Liver (tissue), 8 donors: ENCODE measurements at regions not wholly inside any gene's neighbourhood (a gene's known extent, or its start where the extent isn't known, plus 50 kb on each side); places are given as distances from the start of the nearest gene placed in this dataset.

Source experiments
- DNase-seq: peaks from one replicate; pipeline ENCODE4 v3.0.0-alpha.2; 2017; ENCODE audit warnings: low spot score
- H3K27ac ChIP-seq, 2 donors: one replicate each; pipeline ENCODE4 v1.7.0; 2013; ENCODE audit warnings: inconsistent platforms in 2 of 2, low read length in 2 of 2, control low read depth in 1 of 2, low read depth in 1 of 2, mild to moderate bottlenecking in 1 of 2
- H3K27me3 ChIP-seq, 4 donors: one replicate each; pipeline versions ENCODE4 v1.6.1 to v1.7.0; 2013; ENCODE audit warnings: low read length in 3 of 4, inconsistent platforms in 1 of 4, mild to moderate bottlenecking in 1 of 4, moderate library complexity in 1 of 4; ENCODE audit not compliant: control insufficient read depth in 4 of 4, insufficient read depth in 4 of 4
- H3K36me3 ChIP-seq, 4 donors: one replicate each; pipeline versions ENCODE4 v1.6.1 to v1.7.0; 2013; ENCODE audit warnings: low read length in 3 of 4, mild to moderate bottlenecking in 3 of 4, low read depth in 1 of 4, moderate library complexity in 1 of 4; ENCODE audit not compliant: control insufficient read depth in 4 of 4, insufficient read depth in 3 of 4
- H3K4me1 ChIP-seq, 4 donors: one replicate each; pipeline versions ENCODE4 v1.6.1 to v1.7.0; 2013; ENCODE audit warnings: low read length in 3 of 4, mild to moderate bottlenecking in 3 of 4, moderate library complexity in 1 of 4; ENCODE audit not compliant: control insufficient read depth in 4 of 4, insufficient read depth in 4 of 4
- H3K4me3 ChIP-seq, 3 donors: one replicate each; pipeline versions ENCODE4 v1.6.1 to v1.7.0; 2013; ENCODE audit warnings: low read length in 3 of 3, control low read depth in 1 of 3, low read depth in 1 of 3, mild to moderate bottlenecking in 1 of 3
- H3K9ac ChIP-seq, 2 donors: one replicate each; pipeline ENCODE4 v1.7.0; 2013; ENCODE audit warnings: low read length in 2 of 2, mild to moderate bottlenecking in 2 of 2, moderate library complexity in 2 of 2, control low read depth in 1 of 2, low read depth in 1 of 2
- H3K9me3 ChIP-seq, 4 donors: one replicate each; pipeline versions ENCODE4 v1.6.1 to v1.7.0; 2013; ENCODE audit warnings: low read length in 3 of 4; ENCODE audit not compliant: control insufficient read depth in 4 of 4
- EGR1 ChIP-seq, 2 donors: IDR thresholded peaks; 2 replicates each; pipeline ENCODE4 v1.6.1; 2016 to 2018; ENCODE audit warnings: antibody characterized with exemption in 2 of 2, low read depth in 2 of 2
- FOXA2 ChIP-seq: IDR thresholded peaks from 2 replicates; pipeline ENCODE4 v1.6.1; 2016; ENCODE audit warnings: antibody characterized with exemption
- GABPA ChIP-seq, 2 donors: IDR thresholded peaks in 1 of 2; conservative IDR thresholded peaks in 1 of 2; 2 replicates each; pipeline ENCODE4 v1.6.1; 2016; ENCODE audit warnings: antibody characterized with exemption in 2 of 2, mild to moderate bottlenecking in 1 of 2, moderate library complexity in 1 of 2
- HNF4A ChIP-seq, 2 donors: conservative IDR thresholded peaks; 2 replicates each; pipeline ENCODE4 v1.6.1; 2016; ENCODE audit warnings: antibody characterized with exemption in 2 of 2, mild to moderate bottlenecking in 2 of 2
- JUND ChIP-seq, 2 donors: IDR thresholded peaks; 2 replicates each; pipeline ENCODE4 v1.6.1; 2016; ENCODE audit warnings: antibody characterized with exemption in 2 of 2
- NR2F2 ChIP-seq: IDR thresholded peaks from 2 replicates; pipeline ENCODE4 v1.6.1; 2016; ENCODE audit warnings: antibody characterized with exemption
- RAD21 ChIP-seq, 2 donors: IDR thresholded peaks; 2 replicates each; pipeline ENCODE4 v1.6.1; 2016; ENCODE audit warnings: antibody characterized with exemption in 2 of 2, mild to moderate bottlenecking in 2 of 2
- RXRA ChIP-seq, 2 donors: IDR thresholded peaks; 2 replicates each; pipeline ENCODE4 v1.6.1; 2017 to 2018; ENCODE audit warnings: antibody characterized with exemption in 2 of 2, mild to moderate bottlenecking in 1 of 2
- WGBS: extraction: QIAGEN DNeasy Blood & Tissue Kit; methylation state at CpG from one replicate; pipeline ENCODE4 v1.1.7; 2013; 5-methylcytosine and 5-hydroxymethylcytosine counted together
- TF ChIP-seq, protein P1 (sequence below): IDR thresholded peaks from 2 replicates; pipeline ENCODE4 v1.6.1; 2016; ENCODE audit warnings: antibody characterized with exemption
- TF ChIP-seq, protein P2 (sequence below): IDR thresholded peaks from 2 replicates; pipeline ENCODE4 v1.6.1; 2016; ENCODE audit warnings: antibody characterized with exemption, mild to moderate bottlenecking
- TF ChIP-seq, protein P3 (sequence below): fragments of 150-350 bp; IDR thresholded peaks from 2 replicates; pipeline ENCODE4 v1.5.1; 2017; ENCODE audit warnings: improper control_type of control experiment, low read depth, low read length; ENCODE audit not compliant: missing input control
- TF ChIP-seq, protein P4 (sequence below): IDR thresholded peaks from 2 replicates; pipeline ENCODE4 v1.6.1; 2016; ENCODE audit warnings: antibody characterized with exemption
- donor health status: healthy.
- donor health status: healthy.
- donor health status: healthy.
- donor health status: healthy.
- donor health status: healthy.

DNA sequence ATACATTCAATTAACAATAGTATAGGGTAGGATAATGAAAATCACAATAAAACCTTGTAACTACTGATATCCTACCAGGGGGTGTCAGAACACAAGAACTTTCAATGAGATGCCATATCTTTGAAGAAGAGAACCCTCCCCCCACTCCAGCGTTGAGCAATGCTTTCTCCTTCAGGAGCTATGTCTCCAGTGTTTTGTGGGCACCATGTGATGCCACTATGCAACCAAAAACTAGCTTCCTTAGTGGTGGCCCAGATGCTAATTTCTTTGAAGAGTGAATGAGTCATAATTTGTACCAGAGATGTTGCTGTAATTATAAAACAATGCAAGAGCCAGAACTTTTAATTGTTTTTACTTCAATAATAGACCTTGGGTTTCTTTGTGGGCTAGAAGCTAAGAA is 76.0 kb upstream of the ADO start:
- Histone ChIP-seq H3K27ac (no peak overlapping the region), H3K27me3 (peaks cover 0 to 8% (median 1%) of the 10 kb centered on the region in 4 donors), H3K9ac (no peak overlapping the region), H3K9me3 (no peaks in the 10 kb centered on the region), H3K36me3 (no peaks in the 10 kb centered on the region), H3K4me1 (no peaks in the 10 kb centered on the region), H3K4me3 (no peak overlapping the region)
- 74% methylated on average over 1 of the region's 1 CpG for WGBS
- DNase-seq, result no peak
- TF ChIP-seq FOXA2 (no peak), EGR1 (IDR thresholded peaks at IDR 0.05; ENCODE audit: low read depth in 2 of 2) (no peak), RAD21 (IDR thresholded peaks at IDR 0.05) (no peak), HNF4A (conservative IDR thresholded peaks at IDR 0.05) (no peak), RXRA (IDR thresholded peaks at IDR 0.05) (no peak), NR2F2 (no peak)
- TF ChIP-seq, protein P1, sequence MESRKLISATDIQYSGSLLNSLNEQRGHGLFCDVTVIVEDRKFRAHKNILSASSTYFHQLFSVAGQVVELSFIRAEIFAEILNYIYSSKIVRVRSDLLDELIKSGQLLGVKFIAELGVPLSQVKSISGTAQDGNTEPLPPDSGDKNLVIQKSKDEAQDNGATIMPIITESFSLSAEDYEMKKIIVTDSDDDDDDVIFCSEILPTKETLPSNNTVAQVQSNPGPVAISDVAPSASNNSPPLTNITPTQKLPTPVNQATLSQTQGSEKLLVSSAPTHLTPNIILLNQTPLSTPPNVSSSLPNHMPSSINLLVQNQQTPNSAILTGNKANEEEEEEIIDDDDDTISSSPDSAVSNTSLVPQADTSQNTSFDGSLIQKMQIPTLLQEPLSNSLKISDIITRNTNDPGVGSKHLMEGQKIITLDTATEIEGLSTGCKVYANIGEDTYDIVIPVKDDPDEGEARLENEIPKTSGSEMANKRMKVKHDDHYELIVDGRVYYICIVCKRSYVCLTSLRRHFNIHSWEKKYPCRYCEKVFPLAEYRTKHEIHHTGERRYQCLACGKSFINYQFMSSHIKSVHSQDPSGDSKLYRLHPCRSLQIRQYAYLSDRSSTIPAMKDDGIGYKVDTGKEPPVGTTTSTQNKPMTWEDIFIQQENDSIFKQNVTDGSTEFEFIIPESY, result no peak
- TF ChIP-seq, protein P2, sequence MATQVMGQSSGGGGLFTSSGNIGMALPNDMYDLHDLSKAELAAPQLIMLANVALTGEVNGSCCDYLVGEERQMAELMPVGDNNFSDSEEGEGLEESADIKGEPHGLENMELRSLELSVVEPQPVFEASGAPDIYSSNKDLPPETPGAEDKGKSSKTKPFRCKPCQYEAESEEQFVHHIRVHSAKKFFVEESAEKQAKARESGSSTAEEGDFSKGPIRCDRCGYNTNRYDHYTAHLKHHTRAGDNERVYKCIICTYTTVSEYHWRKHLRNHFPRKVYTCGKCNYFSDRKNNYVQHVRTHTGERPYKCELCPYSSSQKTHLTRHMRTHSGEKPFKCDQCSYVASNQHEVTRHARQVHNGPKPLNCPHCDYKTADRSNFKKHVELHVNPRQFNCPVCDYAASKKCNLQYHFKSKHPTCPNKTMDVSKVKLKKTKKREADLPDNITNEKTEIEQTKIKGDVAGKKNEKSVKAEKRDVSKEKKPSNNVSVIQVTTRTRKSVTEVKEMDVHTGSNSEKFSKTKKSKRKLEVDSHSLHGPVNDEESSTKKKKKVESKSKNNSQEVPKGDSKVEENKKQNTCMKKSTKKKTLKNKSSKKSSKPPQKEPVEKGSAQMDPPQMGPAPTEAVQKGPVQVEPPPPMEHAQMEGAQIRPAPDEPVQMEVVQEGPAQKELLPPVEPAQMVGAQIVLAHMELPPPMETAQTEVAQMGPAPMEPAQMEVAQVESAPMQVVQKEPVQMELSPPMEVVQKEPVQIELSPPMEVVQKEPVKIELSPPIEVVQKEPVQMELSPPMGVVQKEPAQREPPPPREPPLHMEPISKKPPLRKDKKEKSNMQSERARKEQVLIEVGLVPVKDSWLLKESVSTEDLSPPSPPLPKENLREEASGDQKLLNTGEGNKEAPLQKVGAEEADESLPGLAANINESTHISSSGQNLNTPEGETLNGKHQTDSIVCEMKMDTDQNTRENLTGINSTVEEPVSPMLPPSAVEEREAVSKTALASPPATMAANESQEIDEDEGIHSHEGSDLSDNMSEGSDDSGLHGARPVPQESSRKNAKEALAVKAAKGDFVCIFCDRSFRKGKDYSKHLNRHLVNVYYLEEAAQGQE, result no peak
- TF ChIP-seq, protein P3, sequence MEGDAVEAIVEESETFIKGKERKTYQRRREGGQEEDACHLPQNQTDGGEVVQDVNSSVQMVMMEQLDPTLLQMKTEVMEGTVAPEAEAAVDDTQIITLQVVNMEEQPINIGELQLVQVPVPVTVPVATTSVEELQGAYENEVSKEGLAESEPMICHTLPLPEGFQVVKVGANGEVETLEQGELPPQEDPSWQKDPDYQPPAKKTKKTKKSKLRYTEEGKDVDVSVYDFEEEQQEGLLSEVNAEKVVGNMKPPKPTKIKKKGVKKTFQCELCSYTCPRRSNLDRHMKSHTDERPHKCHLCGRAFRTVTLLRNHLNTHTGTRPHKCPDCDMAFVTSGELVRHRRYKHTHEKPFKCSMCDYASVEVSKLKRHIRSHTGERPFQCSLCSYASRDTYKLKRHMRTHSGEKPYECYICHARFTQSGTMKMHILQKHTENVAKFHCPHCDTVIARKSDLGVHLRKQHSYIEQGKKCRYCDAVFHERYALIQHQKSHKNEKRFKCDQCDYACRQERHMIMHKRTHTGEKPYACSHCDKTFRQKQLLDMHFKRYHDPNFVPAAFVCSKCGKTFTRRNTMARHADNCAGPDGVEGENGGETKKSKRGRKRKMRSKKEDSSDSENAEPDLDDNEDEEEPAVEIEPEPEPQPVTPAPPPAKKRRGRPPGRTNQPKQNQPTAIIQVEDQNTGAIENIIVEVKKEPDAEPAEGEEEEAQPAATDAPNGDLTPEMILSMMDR, result no peak

DNA sequence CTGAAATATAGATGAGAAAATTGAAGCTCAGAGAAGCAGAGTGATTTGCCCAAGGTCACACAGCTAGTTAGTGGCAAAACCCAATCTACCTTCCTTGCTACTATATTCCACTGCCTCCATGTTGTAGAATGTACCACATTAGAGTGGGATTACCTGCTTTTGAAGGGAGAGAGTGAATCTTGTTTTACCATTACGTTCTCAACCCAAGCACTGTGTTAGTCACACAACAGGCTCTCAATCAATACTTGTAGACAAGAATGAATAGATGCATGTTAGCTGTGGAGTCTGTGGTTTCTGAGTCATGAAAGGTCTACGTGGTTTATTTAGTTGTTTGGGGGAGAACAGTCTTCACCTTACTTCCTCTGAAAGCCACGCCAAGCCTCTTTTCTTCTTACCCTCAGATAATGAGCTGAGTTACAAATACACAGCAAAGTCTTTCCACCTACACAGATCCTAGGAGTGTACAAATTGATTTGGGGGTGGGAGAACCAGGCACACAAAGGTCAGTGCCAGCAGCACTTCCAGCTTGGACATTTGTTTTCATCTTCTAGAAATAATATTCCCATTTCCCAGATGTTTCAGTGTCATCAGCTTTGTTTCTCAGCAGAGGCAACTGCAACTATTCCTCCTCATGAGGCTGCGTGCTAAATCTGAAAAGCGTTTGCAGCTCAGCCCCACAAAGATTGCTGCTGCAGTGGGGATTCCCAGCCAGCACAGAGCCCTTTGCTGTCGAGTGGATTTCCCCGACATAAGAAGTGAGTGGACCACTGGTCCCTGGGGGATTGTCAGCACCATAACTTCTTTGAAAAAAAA is 71.5 kb upstream of the ADO start:
- H3K36me3 ChIP-seq, result no peaks in the 10 kb centered on the region
- H3K9ac ChIP-seq, result no peak overlapping the region
- TF ChIP-seq, protein P4, sequence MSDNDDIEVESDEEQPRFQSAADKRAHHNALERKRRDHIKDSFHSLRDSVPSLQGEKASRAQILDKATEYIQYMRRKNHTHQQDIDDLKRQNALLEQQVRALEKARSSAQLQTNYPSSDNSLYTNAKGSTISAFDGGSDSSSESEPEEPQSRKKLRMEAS, result no peak
- TF ChIP-seq RXRA (IDR thresholded peaks at IDR 0.05), result no peak
- no peak for TF ChIP-seq JUND (IDR thresholded peaks at IDR 0.05)
- TF ChIP-seq GABPA (IDR thresholded peaks at IDR 0.05 in 1 of 2, conservative IDR thresholded peaks at IDR 0.05 in 1 of 2), result no peak
- DNase-seq, result no peak
- no peaks in the 10 kb centered on the region for H3K4me1 ChIP-seq
- H3K9me3 ChIP-seq, result no peaks in the 10 kb centered on the region
- H3K4me3 ChIP-seq, result no peak overlapping the region
- 68% methylated on average over 7 of the region's 7 CpGs for WGBS
- H3K27me3 ChIP-seq, result peaks cover 0 to 6% (median 1%) of the 10 kb centered on the region in 4 donors
- H3K27ac ChIP-seq, result no peak overlapping the region
